GM18867 (cell line): ENCODE measurements at regions not wholly inside any gene's neighbourhood (a gene's known extent, or its start where the extent isn't known, plus 50 kb on each side); places are given as distances from the start of the nearest gene placed in this dataset.
A peak's percentile ranks its signal among the peaks of the same experiment; 100 is the strongest.

ENCODE experiments used
- ATAC-seq: cut with Tn5 transposase; IDR thresholded peaks from one replicate; pipeline ENCODE4 v1.9.1; 2021; ENCODE audit warnings: mild to moderate bottlenecking, moderate library complexity; ENCODE audit not compliant: unreplicated experiment

DNA sequence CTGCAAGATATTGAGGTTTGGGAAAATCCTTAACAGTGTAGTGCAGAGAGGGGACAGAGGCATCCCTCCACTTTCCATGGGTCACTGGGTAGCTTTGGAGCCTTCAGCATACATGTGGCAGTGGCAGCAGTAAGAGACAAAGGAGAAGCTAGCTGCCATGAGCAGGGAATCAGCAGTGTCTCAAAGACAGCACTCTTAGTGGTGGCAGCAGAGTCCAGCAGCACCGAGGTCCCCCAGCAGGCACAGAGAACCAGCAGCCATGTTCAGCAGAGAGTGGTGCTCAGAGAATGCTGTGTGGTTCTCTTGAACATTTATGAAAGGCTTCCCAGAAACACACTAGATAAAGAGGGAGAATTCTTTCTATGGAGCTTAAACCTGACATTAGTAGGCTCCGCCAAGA is 308.5 kb downstream of the CENPC start:
- no peak for ATAC-seq

GRCh38 chr4:67236318-67236717 is 309.0 kb downstream of the CENPC start:
- no peak for ATAC-seq

GRCh38 chr4:67234296-67234695 is 311.0 kb downstream of the CENPC start:
- ATAC-seq: no peak

GRCh38 chr4:67229148-67229547 is 316.2 kb downstream of the CENPC start:
- no peak for ATAC-seq

DNA sequence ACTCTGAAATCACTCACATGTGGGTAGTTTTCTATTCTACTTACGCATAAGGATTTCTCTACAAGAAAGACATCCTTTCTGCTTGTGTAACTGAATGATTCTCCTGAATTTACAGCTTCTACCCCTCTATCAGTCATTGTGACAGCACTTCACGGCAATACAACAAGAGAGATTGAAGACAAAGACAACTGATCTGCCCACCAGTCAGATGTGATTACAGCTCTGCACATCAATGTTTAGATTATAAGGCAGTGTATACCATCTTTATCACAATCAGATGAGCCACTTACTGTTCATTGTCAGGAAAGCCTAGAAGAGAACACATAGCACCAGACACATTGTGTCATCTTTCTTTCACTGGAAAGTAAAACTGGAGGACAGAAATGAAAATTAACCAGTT is 324.4 kb downstream of the CENPC start:
- no peak for ATAC-seq

DNA sequence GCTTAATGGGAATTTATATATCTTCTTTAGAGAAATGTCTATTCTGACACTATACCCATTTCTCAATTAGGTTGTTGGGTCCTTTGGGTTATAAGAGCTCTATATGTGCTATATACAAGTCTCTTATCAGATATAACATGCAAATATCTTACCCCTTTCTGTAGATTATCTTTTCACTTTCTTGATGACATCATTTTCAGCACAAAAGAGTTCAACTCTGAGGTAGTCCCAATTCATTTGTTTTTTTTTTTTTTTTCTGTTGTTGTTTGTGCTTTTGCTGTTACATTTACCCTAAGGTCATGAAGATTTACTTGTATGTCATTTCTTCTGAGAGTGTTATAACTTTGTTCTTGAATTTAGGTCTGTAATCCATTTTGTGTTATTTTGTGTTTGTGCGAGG is 326.4 kb downstream of the CENPC start:
- ATAC-seq: no peak

GRCh38 chr4:67207941-67208441 is 337.3 kb downstream of the CENPC start:
- no peak for ATAC-seq

GRCh38 chr4:67204441-67204840 is 340.9 kb downstream of the CENPC start:
- ATAC-seq: no peak

DNA sequence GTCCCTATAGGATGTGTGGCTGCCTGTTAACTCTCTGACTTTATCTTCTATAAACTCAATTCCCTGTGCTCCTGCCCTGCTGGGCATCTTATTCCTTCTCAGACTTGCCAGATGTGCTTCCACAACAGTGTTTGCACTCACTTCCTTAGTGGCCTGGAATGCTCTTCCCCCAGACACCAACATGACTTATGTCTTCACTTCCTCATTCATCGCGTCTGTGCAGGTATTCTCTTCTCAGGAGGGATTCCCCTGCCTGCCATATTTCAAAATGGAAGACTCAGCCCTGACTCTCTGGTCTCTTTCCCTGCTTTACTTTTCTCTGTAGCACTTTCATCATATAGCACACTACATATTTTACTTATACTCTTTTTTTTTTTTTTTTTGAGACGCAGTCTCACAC is 344.0 kb downstream of the CENPC start:
- no peak for ATAC-seq

GRCh38 chr4:67198727-67199126 is 346.6 kb downstream of the CENPC start:
- peak; percentile 69 for ATAC-seq

DNA sequence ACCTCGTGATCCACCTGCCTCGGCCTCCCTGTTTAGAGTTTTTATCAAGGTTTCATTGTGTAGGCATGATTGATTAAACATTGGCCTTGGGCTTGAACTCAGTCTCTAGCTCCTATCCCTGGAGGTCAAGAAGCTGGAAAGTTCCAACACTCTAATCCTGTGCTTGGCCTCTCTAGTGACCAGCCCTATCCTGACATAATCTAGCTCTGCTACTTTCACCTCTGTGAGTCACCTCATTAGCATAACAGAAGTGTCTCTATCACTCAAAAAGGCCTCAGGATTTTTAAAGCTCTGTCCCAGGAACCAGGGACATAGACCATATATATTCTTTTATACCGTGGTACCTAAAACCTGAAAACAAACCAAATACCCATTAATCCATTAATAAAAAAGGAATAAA is 377.5 kb downstream of the CENPC start:
- no peak for ATAC-seq

DNA sequence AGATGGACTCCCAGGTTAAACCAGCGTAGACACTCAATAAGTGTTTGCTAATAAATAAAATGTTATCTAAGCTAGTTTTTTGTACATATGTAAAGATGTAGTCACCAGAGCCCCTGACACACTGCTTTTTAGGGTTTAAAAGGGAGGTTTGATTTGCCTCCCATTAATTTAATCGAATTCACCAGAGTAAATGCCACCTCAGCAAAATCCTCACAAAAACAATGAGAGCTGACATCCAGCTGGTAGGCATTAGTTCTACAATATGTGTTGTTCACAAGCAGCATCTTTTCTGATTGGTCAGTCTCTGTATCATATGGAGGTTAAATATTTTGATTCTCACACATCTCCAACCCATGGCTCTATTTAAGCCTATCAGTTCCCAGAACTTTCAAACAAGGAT is 382.6 kb downstream of the CENPC start:
- no peak for ATAC-seq

DNA sequence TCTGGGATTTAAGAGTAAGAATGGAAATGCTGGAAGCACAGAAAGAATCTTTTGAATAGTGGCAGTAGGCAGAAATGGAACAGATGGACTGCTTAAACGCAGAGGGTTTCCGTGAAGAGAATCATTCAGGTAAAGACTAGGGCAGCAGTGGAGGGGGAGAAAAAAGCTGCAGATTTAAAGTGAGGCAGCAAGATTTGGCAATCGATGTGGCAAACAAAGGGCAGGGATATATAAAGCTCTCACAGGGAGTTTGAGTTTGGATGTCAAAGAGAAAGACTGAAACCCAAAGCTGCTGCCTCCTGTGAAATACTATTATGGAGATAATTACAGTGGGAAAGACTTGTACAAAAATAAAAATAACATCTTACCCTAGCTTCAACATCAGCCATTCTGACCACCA is 384.0 kb downstream of the CENPC start:
- ATAC-seq: no peak

DNA sequence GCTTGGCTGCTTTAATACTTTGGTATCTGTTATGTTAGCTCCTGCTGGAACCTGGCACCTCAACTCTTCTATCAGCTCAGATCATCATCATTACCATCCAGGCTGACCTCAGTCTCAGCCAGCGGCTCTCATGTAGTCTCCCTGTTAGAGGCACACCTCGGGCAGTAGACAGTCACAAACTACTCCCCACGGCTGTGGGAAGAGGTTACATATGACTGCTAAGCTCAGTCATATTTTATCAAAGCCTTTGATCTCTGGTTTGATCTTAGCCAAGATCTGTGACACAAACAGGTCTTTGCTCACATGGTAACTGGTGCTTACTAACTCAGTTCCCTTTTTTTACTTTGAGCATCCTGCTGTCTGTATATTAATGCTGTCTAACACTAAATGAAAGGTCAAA is 384.9 kb downstream of the CENPC start:
- ATAC-seq: no peak

DNA sequence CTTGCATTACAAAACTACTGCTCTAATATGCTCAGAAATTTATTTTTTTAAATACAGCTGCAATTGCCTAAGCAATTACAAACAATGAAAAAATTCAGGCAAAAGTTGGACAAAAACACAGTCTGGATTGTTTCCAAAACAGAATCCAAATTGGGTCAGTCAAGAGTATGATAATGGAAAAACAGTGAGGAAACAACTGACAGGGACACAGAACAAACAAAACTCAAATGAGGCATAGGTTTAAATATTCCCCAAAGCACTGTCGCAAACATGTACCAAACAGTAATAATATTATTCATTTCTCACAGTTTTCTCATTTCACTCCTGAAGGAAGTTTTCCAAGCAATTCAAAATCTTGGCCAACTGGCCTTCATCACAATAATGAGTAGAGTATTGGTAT is 386.6 kb downstream of the CENPC start:
- no peak for ATAC-seq

GRCh38 chr4:67152976-67153375 is 392.3 kb downstream of the CENPC start:
- ATAC-seq: no peak

GRCh38 chr4:67151376-67152343 is 393.6 kb downstream of the CENPC start:
- ATAC-seq: no peak

- ATAC-seq: no peak
Measured at GRCh38 chr4:67141586-67141985, 403.7 kb downstream of the CENPC start.

DNA sequence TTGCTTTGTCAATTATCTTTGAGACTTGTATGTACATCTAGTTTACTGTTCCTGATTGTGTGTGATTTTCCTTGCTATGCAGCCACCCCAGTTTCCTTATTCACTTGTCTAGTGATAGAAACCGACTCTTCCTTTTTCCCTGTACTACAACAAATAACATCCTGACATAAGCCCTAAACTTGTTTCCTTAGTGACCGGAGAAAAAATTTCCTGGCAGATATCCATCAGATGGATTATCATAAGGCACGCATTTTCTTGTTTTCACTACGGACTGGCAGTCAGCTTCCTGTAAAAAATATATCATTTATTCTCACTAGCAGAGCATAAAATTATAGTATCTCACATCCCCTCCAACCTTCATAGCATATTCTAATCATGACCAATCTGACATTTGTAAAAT is 410.7 kb downstream of the CENPC start:
- no peak for ATAC-seq

- ATAC-seq: no peak
Measured at GRCh38 chr4:67133162-67133561, 412.1 kb downstream of the CENPC start.

- ATAC-seq: peak; percentile 97
Measured at GRCh38 chr4:67131224-67131623, 414.1 kb downstream of the CENPC start.

DNA sequence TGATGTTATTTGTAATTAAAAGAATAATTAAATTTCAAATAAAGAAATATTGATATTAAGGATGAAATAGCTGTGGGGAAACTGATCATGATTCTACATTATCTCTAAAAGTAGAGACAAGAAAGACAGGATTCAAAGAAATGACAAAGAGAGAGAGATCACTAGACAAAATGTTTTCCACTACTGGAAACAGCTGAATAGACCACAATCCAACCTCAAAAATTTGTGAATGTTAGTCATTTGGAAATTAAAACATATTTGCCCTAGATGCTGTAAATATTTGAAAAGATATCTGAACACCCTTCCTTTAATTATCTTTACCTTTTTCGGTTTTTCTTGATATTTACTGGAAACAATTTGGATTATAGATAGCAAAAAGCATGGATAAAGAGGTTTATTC is 414.9 kb downstream of the CENPC start:
- no peak for ATAC-seq

DNA sequence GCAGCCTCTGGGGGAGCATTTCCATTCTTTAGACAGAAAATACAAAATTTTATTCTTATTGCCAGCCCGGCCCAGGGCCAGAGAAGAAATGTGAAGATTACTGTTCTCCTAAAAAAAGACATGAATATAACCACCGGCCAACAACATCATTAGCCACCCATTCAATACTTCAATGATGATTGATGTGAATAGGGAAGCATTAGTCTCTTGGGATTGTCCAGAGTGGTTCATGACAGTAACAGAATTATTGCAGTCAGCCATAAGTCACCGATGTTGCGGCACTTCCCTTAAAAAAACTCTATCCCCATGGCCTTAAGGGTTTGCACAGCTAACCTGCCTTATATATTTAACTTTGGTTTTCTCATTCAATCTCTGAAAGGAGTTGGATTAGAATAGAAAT is 418.7 kb downstream of the CENPC start:
- ATAC-seq: no peak
